IMR-90 (cell line): ENCODE measurements at regions not wholly inside any gene's neighbourhood (a gene's known extent, or its start where the extent isn't known, plus 50 kb on each side); places are given as distances from the start of the nearest gene placed in this dataset.

Source experiments
- ATAC-seq: fragments of 200-7000 bp; cut with Tn5 transposase; 2 replicates; pipeline ENCODE4 v1.9.1; 2020; ENCODE audit warnings: low read depth, mild to moderate bottlenecking, moderate library complexity
- BruUV-seq: library from RNA; stranded (reverse); fragments of 400-500 nt; replicated peaks from 2 replicates; lab custom pipeline; 2021; lab: Mats Ljungman, UMichigan
- CTCF ChIA-PET: fragments of 300-600 bp; formaldehyde crosslinking; extraction: SDS; loops from one replicate; lab custom pipeline; 2021; ENCODE audit warnings: antibody characterized with exemption; lab: Yijun Ruan, JAX
- POLR2A ChIA-PET: fragments of 300-600 bp; sonication (Branson Sonifier 250); formaldehyde crosslinking; loops from one replicate; lab custom pipeline; 2022; ENCODE audit warnings: antibody characterized with exemption; ENCODE audit not compliant: unreplicated experiment; lab: Charles Lee
- DNase-seq: peaks from one replicate; pipeline ENCODE4 v3.0.0; 2013
- H2AFZ ChIP-seq: replicated peaks from 2 replicates; pipeline ENCODE3; 2013; ENCODE audit warnings: low read length, mild to moderate bottlenecking; ENCODE audit not compliant: poor library complexity
- H2AK5ac ChIP-seq: 2 replicates; pipeline ENCODE4 v1.6.1; 2013; ENCODE audit warnings: low read depth, low read length, inconsistent platforms
- H2AK9ac ChIP-seq: replicated peaks from 2 replicates; pipeline ENCODE3; 2013; ENCODE audit warnings: mild to moderate bottlenecking, low read depth, low read length, moderate library complexity; ENCODE audit not compliant: poor library complexity
- H2BK120ac ChIP-seq: 2 replicates; pipeline ENCODE4 v1.6.1; 2013; ENCODE audit warnings: low read depth, low read length, inconsistent platforms
- H2BK15ac ChIP-seq: 3 replicates; pipeline ENCODE4 v1.6.1; 2013; ENCODE audit warnings: low read depth, low read length, inconsistent platforms
- H2BK20ac ChIP-seq: 2 replicates; pipeline ENCODE4 v1.6.1; 2013; ENCODE audit warnings: low read depth, mild to moderate bottlenecking, inconsistent platforms, low read length, moderate library complexity
- H2BK5ac ChIP-seq: 2 replicates; pipeline ENCODE4 v1.6.1; 2013; ENCODE audit warnings: mild to moderate bottlenecking, low read depth, low read length, inconsistent platforms; ENCODE audit not compliant: poor library complexity, severe bottlenecking
- H3K14ac ChIP-seq: replicated peaks from 2 replicates; pipeline ENCODE4 v1.6.1; 2013; ENCODE audit warnings: low read depth, low read length, inconsistent platforms
- H3K18ac ChIP-seq: 2 replicates; pipeline ENCODE4 v1.6.1; 2013; ENCODE audit warnings: low read depth, low read length, control low read depth
- H3K23ac ChIP-seq: 2 replicates; pipeline ENCODE4 v1.6.1; 2013; ENCODE audit warnings: low read depth, low read length, inconsistent platforms
- H3K27ac ChIP-seq: 2 replicates; pipeline ENCODE4 v1.5.1; 2013; ENCODE audit warnings: mild to moderate bottlenecking, control low read depth, low read length; ENCODE audit not compliant: insufficient read depth
- H3K27me3 ChIP-seq: 2 replicates; pipeline ENCODE4 v1.6.1; 2013; ENCODE audit warnings: low read length; ENCODE audit not compliant: control insufficient read depth, insufficient read depth
- H3K36me3 ChIP-seq: 2 replicates; pipeline ENCODE4 v1.6.1; 2013; ENCODE audit warnings: low read length, mixed read lengths; ENCODE audit not compliant: control insufficient read depth, insufficient read depth
- H3K4ac ChIP-seq: 2 replicates; pipeline ENCODE4 v1.6.1; 2013; ENCODE audit warnings: low read depth, low read length, inconsistent platforms
- H3K4me1 ChIP-seq: 2 replicates; pipeline ENCODE4 v1.6.1; 2013; ENCODE audit warnings: low read length, mixed read lengths; ENCODE audit not compliant: control insufficient read depth, insufficient read depth
- H3K4me2 ChIP-seq: 2 replicates; pipeline ENCODE4 v1.6.1; 2013; ENCODE audit warnings: low read depth, mild to moderate bottlenecking, control low read depth, low read length, moderate library complexity
- H3K4me3 ChIP-seq: 2 replicates; pipeline ENCODE4 v1.5.1; 2013; ENCODE audit warnings: low read depth, mild to moderate bottlenecking, control low read depth, low read length, moderate library complexity; ENCODE audit not compliant: insufficient read depth
- H3K56ac ChIP-seq: 2 replicates; pipeline ENCODE4 v1.6.1; 2013; ENCODE audit warnings: low read length, inconsistent platforms; ENCODE audit not compliant: insufficient read depth; ENCODE audit errors: extremely low read depth
- H3K79me1 ChIP-seq, 2 experiments: 2 replicates each; pipeline ENCODE4 v1.6.1; 2013; ENCODE audit warnings: low read length in 2 of 2, inconsistent platforms in 1 of 2, low read depth in 1 of 2
- H3K9ac ChIP-seq: 2 replicates; pipeline ENCODE4 v1.6.1; 2013; ENCODE audit warnings: low read depth, low read length, control low read depth
- H3K9me1 ChIP-seq: 2 replicates; pipeline ENCODE4 v1.6.1; 2013; ENCODE audit warnings: low read length, inconsistent platforms; ENCODE audit not compliant: insufficient read depth
- H3K9me3 ChIP-seq: 2 replicates; pipeline ENCODE4 v1.6.1; 2013; ENCODE audit warnings: low read length; ENCODE audit not compliant: control insufficient read depth, insufficient read depth
- H4K20me1 ChIP-seq: 2 replicates; pipeline ENCODE4 v1.6.1; 2013; ENCODE audit warnings: low read length, inconsistent platforms; ENCODE audit not compliant: insufficient read depth
- H4K5ac ChIP-seq: 2 replicates; pipeline ENCODE4 v1.6.1; 2013; ENCODE audit warnings: mild to moderate bottlenecking, low read depth, low read length, control low read depth
- H4K8ac ChIP-seq, 2 experiments: 2 replicates each; pipeline ENCODE4 v1.6.1; 2013; ENCODE audit warnings: low read depth in 2 of 2, low read length in 2 of 2, control low read depth in 1 of 2, inconsistent platforms in 1 of 2
- H4K91ac ChIP-seq: 2 replicates; pipeline ENCODE4 v1.6.1; 2013; ENCODE audit warnings: low read depth, low read length, inconsistent platforms; ENCODE audit not compliant: insufficient read depth
- BHLHE40 ChIP-seq: fragments of 150-350 bp; IDR thresholded peaks from 2 replicates; pipeline ENCODE4 v1.6.1; 2016; ENCODE audit warnings: mild to moderate bottlenecking, low read depth, low read length
- CEBPB ChIP-seq: IDR thresholded peaks from 2 replicates; pipeline ENCODE4 v1.6.1; 2012; ENCODE audit warnings: low read depth, low read length, improper control_type of control experiment
- FOS ChIP-seq: fragments of 150-350 bp; IDR thresholded peaks from 2 replicates; pipeline ENCODE4 v1.6.1; 2016; ENCODE audit warnings: low read depth, low read length
- MAFK ChIP-seq: IDR thresholded peaks from 2 replicates; pipeline ENCODE4 v1.6.1; 2012; ENCODE audit warnings: low read depth, low read length, improper control_type of control experiment
- MAZ ChIP-seq: IDR thresholded peaks from 2 replicates; pipeline ENCODE4 v1.6.1; 2012; ENCODE audit warnings: low read depth, mild to moderate bottlenecking, low read length, improper control_type of control experiment, moderate library complexity, borderline replicate concordance
- MXI1 ChIP-seq: IDR thresholded peaks from 2 replicates; pipeline ENCODE4 v1.6.1; 2012; ENCODE audit warnings: low read depth, mild to moderate bottlenecking, low read length, moderate library complexity, borderline replicate concordance
- NFE2L2 ChIP-seq: fragments of 150-350 bp; IDR thresholded peaks from 2 replicates; pipeline ENCODE4 v1.6.1; 2016; ENCODE audit warnings: low read depth, mild to moderate bottlenecking, low read length
- POLR2A ChIP-seq: IDR thresholded peaks from 2 replicates; pipeline ENCODE4 v1.6.1; 2012; ENCODE audit warnings: mild to moderate bottlenecking, low read depth, low read length
- RAD21 ChIP-seq: IDR thresholded peaks from 2 replicates; pipeline ENCODE4 v1.6.1; 2012; ENCODE audit warnings: low read length, improper control_type of control experiment
- RCOR1 ChIP-seq: IDR thresholded peaks from 2 replicates; pipeline ENCODE4 v1.6.1; 2012; ENCODE audit warnings: mild to moderate bottlenecking, low read length, improper control_type of control experiment; ENCODE audit not compliant: insufficient replicate concordance
- RFX5 ChIP-seq: IDR thresholded peaks from 2 replicates; pipeline ENCODE4 v1.8.0; 2012; ENCODE audit warnings: low read depth, mild to moderate bottlenecking, low read length, moderate library complexity
- SMC3 ChIP-seq: fragments of 150-350 bp; IDR thresholded peaks from 2 replicates; pipeline ENCODE4 v1.6.1; 2016; ENCODE audit warnings: low read depth, mild to moderate bottlenecking, antibody characterized with exemption, low read length, moderate library complexity
- WGBS, 2 experiments: methylation state at CpG; one replicate each; pipeline versions ENCODE4 v1.1.5 to v1.1.7; 2013; ENCODE audit warnings: missing lambda C conversion rate in 2 of 2; ENCODE audit not compliant: insufficient read length in 1 of 2; ENCODE audit errors: extremely low coverage in 2 of 2; 5-methylcytosine and 5-hydroxymethylcytosine counted together
- dilution Hi-C: fragments of 300-500 bp; cut with HindIII; formaldehyde crosslinking; loops from one replicate; pipeline ENCODE4 v1.14.3; 2018; ENCODE audit warnings: low sequenced_read_pairs; ENCODE audit not compliant: unreplicated experiment
- in situ Hi-C: fragments of 300-500 bp; cut with MboI; formaldehyde crosslinking; loops from 3 replicates; pipeline ENCODE4 v1.14.3; 2019; ENCODE audit warnings: low sequenced_read_pairs, inconsistent platforms, mixed read lengths
- intact Hi-C: fragments of 100-400 bp; cut with micrococcal nuclease; formaldehyde crosslinking; loops from 2 replicates; pipeline ENCODE4 v1.10.0; 2022
- TF ChIP-seq, protein P1 (sequence below): conservative IDR thresholded peaks from 2 replicates; pipeline ENCODE4 v1.5.1; 2012; ENCODE audit warnings: mild to moderate bottlenecking, low read depth, low read length, improper control_type of control experiment
- TF ChIP-seq, protein P2 (sequence below): fragments of 150-350 bp; IDR thresholded peaks from 2 replicates; pipeline ENCODE4 v1.6.1; 2016; ENCODE audit warnings: low read depth, mild to moderate bottlenecking, low read length, moderate library complexity, borderline replicate concordance

DNA sequence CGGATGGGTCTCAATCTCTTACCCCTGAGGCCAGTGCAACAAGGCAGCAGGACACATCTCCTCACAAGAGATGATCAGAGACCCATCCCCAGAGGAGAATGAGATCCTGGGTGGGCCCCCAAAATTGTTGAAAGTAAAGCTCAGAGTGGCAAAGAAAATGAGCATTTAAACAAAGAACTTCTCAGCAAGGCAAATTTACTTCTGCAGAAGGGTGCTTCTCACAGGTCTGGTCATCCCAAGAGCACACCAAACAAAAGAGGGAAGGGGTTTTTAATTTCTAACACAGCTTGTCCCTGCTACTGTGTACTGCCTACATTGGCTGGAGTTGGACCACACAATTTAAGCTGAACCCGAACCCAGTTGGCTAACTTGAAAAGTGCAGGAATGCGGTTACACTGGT lies 1628.6 kb upstream of the RAG2 start:
- Histone ChIP-seq H2BK5ac (no peak overlapping the region), H3K27ac (no peak overlapping the region), H2BK20ac (no peak overlapping the region), H2AFZ (no peak overlapping the region), H3K27me3 (no peaks in the 10 kb centered on the region), H4K8ac (no peak overlapping the region), H3K9me1 (no peaks in the 10 kb centered on the region), H4K91ac (no peak overlapping the region), H3K23ac (no peak overlapping the region), H3K9me3 (peaks cover 7% of the 10 kb centered on the region), H3K9ac (no peak overlapping the region), H4K5ac (no peak overlapping the region), H3K4ac (no peak overlapping the region), H3K4me1 (no peaks in the 10 kb centered on the region), H3K79me1 (no peaks in the 10 kb centered on the region), H2BK120ac (no peak overlapping the region), H3K4me3 (no peak overlapping the region), H4K20me1 (no peaks in the 10 kb centered on the region), H3K18ac (no peak overlapping the region), H3K14ac (no peak overlapping the region), H2AK5ac (no peak overlapping the region), H2AK9ac (no peak overlapping the region), H2BK15ac (no peak overlapping the region), H3K36me3 (no peaks in the 10 kb centered on the region), H3K4me2 (no peak overlapping the region), H3K56ac (no peak overlapping the region)
- 80% methylated on average over 1 of the region's 3 CpGs; no CpG with 5 or more reads in 1 of the 2 experiments for WGBS, 2 experiments
- CTCF ChIA-PET: no interaction called here
- in situ Hi-C loops: no loop called here
- POLR2A ChIA-PET: no interaction called here
- intact Hi-C loops: no loop called here
- DNase-seq (no peak), ATAC-seq (no peak)
- no peak for TF ChIP-seq MAFK
- no peak for TF ChIP-seq POLR2A
- TF ChIP-seq, protein P1, sequence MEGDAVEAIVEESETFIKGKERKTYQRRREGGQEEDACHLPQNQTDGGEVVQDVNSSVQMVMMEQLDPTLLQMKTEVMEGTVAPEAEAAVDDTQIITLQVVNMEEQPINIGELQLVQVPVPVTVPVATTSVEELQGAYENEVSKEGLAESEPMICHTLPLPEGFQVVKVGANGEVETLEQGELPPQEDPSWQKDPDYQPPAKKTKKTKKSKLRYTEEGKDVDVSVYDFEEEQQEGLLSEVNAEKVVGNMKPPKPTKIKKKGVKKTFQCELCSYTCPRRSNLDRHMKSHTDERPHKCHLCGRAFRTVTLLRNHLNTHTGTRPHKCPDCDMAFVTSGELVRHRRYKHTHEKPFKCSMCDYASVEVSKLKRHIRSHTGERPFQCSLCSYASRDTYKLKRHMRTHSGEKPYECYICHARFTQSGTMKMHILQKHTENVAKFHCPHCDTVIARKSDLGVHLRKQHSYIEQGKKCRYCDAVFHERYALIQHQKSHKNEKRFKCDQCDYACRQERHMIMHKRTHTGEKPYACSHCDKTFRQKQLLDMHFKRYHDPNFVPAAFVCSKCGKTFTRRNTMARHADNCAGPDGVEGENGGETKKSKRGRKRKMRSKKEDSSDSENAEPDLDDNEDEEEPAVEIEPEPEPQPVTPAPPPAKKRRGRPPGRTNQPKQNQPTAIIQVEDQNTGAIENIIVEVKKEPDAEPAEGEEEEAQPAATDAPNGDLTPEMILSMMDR: no peak
- TF ChIP-seq RCOR1: no peak
- TF ChIP-seq BHLHE40: no peak
- TF ChIP-seq MXI1: no peak
- TF ChIP-seq RAD21: no peak
- no peak for TF ChIP-seq MAZ
- TF ChIP-seq NFE2L2: no peak
- TF ChIP-seq CEBPB: no peak
- TF ChIP-seq FOS: no peak
- TF ChIP-seq, protein P2, sequence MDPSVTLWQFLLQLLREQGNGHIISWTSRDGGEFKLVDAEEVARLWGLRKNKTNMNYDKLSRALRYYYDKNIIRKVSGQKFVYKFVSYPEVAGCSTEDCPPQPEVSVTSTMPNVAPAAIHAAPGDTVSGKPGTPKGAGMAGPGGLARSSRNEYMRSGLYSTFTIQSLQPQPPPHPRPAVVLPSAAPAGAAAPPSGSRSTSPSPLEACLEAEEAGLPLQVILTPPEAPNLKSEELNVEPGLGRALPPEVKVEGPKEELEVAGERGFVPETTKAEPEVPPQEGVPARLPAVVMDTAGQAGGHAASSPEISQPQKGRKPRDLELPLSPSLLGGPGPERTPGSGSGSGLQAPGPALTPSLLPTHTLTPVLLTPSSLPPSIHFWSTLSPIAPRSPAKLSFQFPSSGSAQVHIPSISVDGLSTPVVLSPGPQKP: no peak
- TF ChIP-seq SMC3: no peak
- no peak for TF ChIP-seq RFX5
- dilution Hi-C loops: no loop called here
- no TSS peak for BruUV-seq
